HG03571 (cell line): ENCODE measurements at regions not wholly inside any gene's neighbourhood (a gene's known extent, or its start where the extent isn't known, plus 50 kb on each side); places are given as distances from the start of the nearest gene placed in this dataset.
"Not testable (repeated sequence)": the region's sequence is repeated elsewhere in the genome, so short reads cannot be mapped to it uniquely, and the experiment has no call there.

ENCODE experiments used
- ATAC-seq: cut with Tn5 transposase; IDR thresholded peaks from one replicate; pipeline ENCODE4 v1.9.1; 2021; ENCODE audit not compliant: unreplicated experiment

DNA sequence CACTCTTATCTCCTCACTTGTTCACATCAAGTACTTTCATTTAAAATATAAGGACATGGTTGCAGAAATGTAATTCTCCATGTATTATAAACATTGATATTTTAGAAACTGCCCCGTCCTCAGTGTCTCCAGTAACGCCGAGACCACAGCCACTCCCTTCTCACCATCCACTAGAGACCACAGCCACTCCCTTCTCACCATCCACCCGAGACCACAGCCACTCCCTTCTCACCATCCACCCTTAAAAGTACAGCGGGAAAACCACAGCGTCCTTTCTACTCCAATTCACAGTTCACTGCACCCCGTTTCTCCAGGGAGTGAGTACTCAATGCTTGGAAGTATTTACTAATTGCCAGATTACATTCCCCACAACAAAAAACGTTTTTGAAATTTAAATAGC lies 1452.2 kb upstream of the ACVR2A start:
- no peak for ATAC-seq

DNA sequence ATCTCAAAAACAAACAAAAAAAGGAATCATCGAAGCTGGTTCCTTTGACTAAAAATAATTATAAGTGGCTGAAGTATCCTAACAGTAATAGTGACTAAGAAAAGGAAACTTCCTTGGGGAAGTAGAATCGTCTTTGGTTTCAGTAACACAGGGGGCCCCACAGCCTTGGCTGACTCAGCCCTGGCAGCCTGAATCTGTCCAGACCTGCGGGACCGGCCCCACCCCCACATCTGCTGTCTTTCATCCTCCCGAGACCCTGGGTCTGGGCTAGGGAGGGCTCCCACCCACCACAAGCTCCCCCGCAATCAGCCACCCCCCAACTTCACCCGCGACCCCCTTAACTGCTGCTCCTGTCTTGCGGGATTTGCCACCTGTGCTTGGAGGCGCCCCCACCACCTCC lies 1452.6 kb upstream of the ACVR2A start:
- ATAC-seq: no peak

DNA sequence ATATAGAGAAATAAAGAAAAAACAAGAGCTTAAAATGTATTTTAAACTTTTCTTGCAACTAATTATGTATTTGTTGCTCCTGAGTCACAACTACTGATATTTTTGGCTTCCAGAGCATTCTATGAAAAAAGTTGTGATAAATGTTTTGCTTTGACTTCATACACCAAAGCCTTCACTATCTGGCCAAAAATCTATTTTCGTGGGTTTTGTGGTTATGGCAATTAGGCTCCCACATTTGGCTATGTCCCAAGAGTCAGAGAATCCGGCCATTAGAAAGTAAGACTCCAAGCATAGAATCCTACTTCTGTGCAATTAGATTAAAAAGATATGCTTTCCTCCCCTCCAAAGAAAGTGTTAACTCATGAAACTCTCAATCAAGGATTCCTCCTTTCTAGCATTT lies 1456.1 kb upstream of the ACVR2A start:
- ATAC-seq: no peak

DNA sequence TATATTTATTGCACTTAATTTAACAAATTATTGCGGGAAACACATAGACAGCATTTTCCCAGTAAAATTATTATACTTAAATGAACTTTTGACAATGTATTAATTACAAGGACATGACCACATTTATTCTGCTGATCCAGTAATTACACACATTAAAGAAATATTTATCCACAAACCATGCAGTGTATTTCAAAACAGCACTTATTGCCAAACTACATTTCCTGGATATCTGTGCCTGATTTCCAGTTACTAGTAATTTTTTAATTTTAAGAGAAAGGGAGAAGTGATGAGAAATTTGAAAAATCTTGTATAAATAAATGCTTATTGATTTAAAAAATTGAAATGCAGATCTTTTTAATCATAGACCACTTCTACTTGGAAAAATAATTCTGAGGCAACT lies 1458.7 kb upstream of the ACVR2A start:
- no peak for ATAC-seq

DNA sequence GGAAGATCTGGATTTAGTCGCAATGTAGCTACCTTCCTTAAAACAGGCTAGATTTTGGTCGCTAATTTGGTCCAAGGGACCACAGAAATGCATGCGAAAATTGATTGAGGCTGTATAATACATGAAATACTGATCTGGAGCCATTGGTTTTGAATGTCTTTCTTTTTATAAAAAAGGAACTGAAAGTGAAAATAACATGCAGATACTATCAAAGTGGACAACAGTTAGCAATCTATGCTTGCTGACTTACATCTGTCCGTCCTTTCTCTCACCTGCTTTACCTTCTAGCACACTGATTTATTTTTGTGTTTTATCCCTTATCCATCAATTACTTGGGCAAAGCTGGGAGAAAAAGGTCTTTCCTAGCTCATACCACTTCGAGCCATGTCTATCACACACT lies 1459.8 kb upstream of the ACVR2A start:
- no peak for ATAC-seq

DNA sequence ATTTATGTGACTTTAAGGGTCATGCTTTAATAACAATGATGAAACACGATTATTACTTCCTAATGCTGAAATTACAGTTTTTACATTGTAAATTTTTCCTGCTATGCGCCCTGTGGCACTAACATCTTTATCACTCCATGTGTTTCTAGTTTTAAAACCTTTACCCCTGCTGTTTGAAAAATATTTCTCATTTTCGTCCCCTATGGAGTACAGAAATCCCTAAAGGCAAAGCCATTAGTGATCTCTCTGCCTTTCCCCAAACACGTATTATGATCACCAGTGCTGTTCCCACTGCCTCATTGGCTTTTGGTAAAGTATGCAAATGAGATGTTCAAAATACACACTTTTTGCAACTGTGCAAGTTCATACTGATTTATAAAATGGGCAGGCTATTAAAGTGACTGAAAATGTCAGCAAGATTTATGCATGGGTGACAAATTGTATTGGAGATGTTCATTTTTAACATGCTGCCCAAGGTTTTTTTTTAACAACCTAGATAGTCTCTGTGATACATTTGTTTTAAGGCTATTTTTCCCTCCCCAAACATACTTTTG lies 1468.2 kb upstream of the ACVR2A start:
- no peak for ATAC-seq

DNA sequence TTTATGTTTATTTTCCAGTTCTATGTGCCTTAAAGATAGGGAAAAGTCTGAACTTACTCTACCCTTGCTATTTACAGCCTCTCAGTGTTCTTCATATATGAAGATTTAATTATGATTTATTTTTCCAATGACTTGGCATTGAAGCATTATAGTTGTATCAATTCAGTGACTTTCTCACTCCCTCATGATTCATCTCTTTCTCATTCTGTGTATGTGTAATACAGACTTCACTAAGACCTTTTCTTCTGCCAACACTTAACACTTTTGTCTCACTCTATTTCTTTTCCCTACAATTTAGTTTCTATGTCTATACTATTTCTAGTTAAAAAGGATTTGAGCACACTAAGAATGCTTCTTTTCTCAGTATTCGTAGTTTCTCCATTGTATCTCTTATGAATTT lies 1470.3 kb upstream of the ACVR2A start:
- ATAC-seq: no peak

DNA sequence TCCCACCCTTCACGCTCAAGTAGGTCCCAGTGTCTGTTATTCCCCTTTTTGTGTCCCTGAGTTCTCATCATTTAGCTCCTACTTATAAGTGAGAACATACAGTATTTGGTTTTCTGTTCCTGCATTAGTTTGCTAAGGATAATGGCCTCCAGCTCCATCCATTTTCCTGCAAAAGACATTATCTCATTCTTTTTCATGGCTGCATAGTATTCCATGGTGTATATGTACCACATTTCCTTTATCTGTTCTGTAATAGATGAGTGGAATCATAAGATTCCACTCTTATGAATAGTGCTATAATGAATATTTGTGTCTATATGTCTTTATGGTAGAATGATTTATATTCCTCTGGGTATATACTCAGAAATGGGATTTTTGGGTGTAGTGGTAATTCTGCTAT lies 1473.5 kb upstream of the ACVR2A start:
- ATAC-seq: not testable (repeated sequence)

DNA sequence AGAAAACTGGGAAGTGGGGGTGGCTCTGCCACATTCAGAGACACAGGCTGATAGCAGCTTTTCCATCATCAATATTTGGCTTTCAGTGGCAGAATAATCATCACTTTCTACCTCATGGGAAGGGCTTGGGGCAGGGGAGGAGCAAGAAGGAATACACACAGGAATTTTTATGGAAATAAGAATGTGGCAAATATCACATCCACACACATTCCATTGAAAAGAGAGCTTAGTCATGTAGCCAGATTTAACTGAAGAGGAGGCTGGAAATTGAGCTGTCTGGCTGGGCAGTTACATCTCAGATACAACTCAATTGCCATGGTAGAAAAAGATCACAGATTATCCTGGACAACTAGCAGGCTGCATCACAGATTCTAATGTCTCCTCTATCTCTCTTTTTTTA lies 1474.0 kb upstream of the ACVR2A start:
- no peak for ATAC-seq

DNA sequence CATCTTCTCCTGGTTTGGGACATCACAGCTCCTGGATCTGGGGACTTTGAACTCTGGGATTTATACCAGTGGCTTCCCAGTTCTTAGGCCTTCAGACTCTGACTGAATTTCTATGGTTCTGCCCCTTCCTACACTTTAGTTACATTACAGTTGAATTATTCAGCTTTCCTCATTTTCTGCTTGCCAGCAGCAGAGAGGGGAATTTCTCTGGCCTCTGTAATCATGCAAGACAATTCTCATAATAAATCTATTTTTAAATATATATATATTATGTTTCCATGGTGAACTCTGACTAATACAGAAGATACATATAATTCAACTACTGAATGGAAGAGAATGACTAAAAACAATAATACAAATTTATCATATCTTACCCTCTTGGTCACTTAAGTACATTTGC lies 1478.6 kb upstream of the ACVR2A start:
- ATAC-seq: no peak

DNA sequence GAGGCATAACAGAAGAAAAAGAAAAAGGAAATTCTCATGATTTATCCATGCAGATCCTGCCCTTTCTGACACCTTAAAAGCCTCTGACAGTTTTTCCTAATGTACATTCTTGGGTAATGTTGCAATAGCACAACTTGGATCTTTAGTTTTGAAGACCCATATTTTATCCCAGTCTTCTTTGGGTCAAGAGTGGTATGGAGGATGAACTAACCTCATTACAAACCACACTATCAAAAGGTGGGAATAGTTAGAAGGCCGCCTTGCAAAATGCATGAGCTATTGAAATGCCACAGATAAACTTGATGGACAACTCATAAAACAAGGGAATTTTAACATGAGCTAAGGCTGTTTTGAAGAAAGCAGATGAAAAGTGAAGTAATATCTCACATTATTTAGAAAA lies 1479.8 kb upstream of the ACVR2A start:
- no peak for ATAC-seq

DNA sequence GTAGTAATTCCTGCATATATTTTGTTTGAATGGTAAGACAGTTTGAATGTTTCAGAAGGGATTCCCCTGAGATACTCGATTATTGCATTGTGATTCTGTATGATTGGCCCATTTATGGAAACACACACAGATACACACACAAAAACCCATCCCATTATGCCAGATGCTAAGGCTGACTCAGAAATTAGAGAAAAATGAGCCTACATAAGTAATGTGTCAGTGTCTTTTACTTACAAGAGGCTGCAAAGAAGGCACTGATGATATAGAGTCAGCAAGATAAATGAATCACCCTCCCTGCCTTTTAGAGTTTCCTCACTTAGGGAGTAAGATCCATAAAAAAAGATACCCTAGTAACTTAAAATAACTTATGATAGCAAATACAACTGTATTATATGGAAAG lies 1481.1 kb upstream of the ACVR2A start:
- ATAC-seq: no peak

DNA sequence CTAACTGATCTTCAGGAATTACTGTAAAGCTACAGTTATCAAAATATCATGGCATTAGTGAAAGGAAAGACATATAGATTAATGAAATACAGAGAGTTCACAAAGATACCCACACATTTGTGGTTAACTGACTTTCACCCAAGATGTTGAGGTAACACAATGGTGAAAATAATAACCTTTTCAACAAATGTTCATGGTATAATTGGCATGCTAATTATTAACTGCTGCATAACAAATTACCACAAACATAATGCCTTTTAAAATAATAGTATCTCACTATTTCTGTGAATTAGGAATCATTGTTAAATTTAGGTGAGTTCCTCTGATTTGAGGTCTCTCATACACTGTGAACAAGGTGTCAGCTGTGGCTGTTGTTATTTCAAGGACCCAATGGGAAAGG lies 1493.1 kb upstream of the ACVR2A start:
- ATAC-seq: no peak

DNA sequence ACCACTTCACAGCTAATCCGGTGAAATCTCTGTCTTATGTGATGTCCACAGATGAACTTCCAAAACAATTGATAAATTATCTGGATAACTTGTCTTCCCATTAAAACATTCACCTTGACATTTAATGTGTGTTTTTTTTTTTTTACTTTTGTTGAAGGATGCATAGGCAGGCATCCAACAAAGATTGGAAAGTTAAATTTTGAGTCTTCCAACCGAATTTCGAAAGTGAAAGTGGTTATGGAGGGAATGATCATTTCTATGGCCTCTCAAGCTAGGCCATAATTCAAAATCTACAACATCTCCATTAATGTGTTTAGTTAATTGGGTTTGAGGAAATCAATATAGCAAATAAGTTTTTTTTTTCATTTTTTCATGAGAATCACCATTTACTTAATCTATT lies 1495.5 kb upstream of the ACVR2A start:
- no peak for ATAC-seq

DNA sequence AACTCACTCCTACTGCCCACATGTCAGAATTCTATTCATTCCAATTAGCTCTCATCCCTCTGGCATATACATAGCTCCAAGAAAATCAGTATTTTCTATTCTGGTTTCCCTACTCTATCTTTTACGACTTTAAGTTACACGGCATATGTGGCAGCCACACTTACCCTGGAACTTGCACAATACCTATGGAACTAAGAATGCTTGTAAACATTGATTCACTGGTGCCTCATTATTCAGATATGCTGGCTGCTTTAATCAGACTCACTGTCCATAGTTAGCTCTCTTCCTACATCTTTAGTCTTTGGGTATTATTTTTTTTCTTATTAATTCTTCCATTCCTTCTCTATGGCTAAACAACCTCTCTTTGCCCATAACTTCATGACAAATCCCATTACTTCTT lies 1519.9 kb upstream of the ACVR2A start:
- no peak for ATAC-seq

DNA sequence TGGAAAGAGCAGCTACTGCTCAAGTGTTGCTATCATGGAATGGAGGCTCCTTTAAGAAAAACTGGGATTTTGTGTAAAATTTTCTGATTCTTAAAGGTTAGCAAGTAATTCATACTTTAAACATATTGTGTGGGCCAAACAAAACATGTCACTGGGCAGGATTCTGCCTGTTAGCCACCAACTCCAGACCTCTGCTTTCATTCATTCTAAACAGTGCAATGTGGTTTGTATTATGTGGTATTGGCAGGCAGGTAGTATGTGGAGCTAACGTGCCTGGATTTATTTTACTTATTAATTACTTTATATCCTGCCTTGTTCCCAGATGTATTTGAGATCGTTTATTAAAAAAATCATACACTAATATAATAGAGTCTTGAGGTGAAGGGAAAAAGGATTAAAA lies 1521.3 kb upstream of the ACVR2A start:
- no peak for ATAC-seq

DNA sequence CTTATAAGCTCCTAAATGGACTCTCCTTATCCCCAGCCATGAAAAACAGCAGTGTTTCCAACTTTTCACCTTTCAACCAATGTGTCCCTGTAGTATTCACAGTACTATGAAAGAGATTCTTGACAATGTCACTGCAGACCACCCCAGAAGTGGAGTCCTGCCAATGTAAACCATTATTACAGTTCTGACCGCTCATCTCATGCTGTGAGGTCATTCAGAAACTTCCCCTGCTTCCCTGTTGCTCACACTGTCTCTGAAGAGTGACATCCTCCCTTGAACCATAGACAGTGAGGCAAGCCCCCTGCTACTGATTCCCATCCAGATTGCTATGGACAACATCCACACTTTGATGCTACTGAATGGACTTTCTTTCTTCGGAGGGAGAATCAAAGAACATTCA lies 1523.7 kb upstream of the ACVR2A start:
- no peak for ATAC-seq

DNA sequence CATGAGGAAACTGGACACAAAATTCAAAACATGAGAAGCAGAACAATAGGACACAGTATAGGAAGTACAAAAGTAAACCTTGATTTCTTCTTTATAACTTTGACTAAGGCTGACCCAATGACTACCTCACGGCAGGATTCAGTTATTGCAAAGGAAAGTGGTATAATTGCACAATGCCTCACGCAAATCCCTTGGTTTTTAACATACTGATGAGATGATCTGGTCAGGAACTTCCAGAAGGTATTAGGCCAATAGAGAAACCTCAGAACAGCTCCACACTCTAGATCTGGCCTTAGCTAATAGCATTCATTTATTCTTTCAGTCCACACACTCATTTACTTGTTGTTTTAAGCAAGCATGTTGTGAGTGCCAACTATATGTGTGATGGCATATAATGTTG lies 1526.9 kb upstream of the ACVR2A start:
- ATAC-seq: no peak

DNA sequence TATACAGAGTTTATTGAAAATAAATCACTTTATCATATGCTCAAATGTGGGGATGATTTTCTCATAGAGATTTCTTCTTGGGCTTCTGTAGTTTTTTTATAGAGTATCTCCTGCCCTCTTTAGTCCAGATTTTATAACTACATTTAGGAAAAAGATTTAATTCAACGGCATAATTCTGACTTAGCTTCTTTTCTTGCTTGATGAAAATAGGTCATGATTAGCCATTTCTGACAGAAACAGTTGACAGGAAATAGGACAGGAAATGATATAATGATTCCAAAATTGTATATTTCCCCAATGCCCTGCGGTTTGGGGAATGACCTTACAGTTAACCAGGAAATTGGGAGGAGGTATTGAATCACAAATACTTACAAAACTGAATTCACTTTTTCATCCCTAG lies 1531.9 kb upstream of the ACVR2A start:
- ATAC-seq: no peak

DNA sequence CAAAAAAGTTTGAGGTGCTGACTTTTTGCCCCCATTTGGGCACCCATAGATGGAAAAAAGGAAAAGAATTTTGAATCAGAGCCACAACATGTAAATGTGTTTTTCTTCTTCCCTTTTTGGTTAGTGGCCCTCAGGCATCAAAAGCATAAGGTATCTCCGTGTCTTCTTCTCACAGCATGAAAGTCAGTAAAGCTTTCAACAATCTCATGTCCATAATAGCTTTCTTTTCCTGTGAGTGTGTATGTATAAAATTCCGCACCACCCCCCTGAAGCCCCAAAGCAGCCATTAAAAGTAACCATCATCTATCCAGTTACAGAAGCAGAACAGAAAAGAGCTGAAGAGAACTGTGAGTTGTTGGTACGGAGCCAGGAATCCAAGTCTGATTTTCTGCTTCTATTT lies 1539.7 kb upstream of the ACVR2A start:
- no peak for ATAC-seq

DNA sequence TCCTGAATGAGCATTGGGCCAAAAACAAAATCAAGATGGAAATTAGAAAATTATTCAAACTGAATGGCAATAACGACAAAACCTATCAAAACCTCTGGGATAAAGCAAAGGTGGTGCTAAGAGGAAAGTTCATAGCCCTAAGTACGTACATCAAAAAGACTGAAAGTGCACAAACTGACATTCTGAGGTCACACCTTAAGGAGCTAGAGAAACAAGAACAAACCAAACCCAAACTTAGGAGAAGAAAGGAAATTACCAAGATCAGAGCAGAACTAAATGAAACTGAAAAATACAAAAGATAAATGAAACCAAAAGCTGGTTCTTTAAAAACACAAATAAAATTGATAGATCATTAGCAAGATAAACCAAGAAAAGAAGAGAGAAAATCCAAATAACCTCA lies 1543.5 kb upstream of the ACVR2A start:
- no peak for ATAC-seq

DNA sequence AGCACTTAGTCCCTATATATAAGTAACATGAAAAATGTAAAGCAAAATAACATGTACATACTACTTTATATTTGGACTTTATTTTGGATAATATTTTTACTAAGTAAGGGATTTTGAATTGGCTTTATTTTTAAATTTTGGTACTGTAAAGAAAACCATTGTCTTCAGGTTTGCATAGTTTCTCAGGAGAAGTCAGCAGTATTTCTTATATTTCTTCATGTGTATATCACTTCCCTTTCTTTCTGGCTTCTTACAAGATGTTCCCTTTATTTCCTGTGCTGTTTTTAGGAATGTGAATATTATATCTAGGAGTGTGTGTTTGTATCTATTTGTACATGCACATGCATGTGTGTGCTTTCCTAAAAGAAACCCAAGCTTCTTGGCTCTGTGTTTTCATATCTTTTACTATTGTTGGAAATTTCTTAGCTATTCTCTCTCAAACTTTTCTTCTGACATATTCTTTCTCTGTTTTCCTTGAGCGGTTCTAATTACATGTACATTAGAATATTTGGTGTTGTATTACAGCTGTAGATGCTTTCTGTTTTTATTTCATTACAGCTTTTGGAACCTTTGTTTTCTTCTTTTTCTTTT lies 1549.7 kb upstream of the ACVR2A start:
- no peak for ATAC-seq

DNA sequence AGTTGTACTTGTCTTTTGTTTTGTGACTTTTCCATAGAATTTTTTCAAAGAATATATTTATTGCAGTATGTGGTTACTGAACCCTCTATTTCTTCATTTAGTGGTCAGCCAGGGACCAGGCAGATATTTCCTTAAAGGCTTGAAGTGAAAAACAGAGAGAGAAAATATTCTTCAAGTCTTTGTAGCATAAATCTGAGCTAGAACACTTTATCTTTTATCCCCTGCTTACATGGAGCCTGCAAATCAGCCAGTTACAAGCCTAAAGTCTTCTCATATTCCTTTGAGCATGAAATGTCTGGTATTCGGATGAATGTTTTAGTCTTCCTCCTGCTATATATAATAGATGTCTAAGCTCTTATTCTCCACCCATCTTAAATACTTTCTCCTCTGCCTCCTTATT lies 1557.5 kb upstream of the ACVR2A start:
- no peak for ATAC-seq

DNA sequence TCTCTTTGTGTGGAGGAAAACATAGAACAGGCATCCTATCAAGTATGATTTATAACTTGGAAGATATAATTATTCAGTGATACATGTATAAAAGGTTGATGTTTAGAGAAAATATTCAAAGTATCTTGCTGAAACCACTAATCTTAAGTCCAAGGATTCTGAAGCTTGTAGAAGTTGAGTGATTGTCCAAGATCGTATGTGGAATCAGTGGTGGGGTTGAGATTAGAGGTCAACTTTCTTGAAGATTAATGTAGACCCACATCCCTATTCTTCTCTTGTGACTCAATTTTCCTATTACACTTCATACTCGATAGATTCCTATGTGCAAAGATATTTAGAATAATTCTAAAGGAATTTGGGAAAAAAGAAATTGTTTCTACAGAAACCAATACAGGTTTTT lies 1565.9 kb upstream of the ACVR2A start:
- no peak for ATAC-seq
